Neural crest cell (in vitro differentiated cells): ENCODE measurements at regions not wholly inside any gene's neighbourhood (a gene's known extent, or its start where the extent isn't known, plus 50 kb on each side); places are given as distances from the start of the nearest gene placed in this dataset.
"Not testable (repeated sequence)": the region's sequence is repeated elsewhere in the genome, so short reads cannot be mapped to it uniquely, and the experiment has no call there.

Source experiments
- DNase-seq: peaks from one replicate; pipeline ENCODE4 v3.0.0; 2021; ENCODE audit warnings: low read depth, mixed read lengths, low spot score
- H3K27ac Mint-ChIP-seq: one replicate; pipeline ENCODE4 v1.8.0; 2021; ENCODE audit warnings: mild to moderate bottlenecking, mixed read lengths; ENCODE audit not compliant: unreplicated experiment
- H3K27me3 Mint-ChIP-seq: 2 replicates; pipeline ENCODE4 v1.8.0; 2021; ENCODE audit warnings: low read depth, mild to moderate bottlenecking, mixed read lengths
- H3K36me3 Mint-ChIP-seq: 2 replicates; pipeline ENCODE4 v1.8.0; 2021; ENCODE audit warnings: low read depth, mild to moderate bottlenecking, mixed read lengths
- H3K4me1 Mint-ChIP-seq: 2 replicates; pipeline ENCODE4 v1.8.0; 2021; ENCODE audit warnings: mixed read lengths
- H3K4me3 Mint-ChIP-seq: one replicate; pipeline ENCODE4 v1.8.0; 2021; ENCODE audit warnings: mild to moderate bottlenecking, mixed read lengths
- H3K9me3 Mint-ChIP-seq: 2 replicates; pipeline ENCODE4 v1.8.0; 2021; ENCODE audit warnings: mixed read lengths
- TF ChIP-seq, protein P1 (sequence below): fragments of 200-600 bp; sonication (generic); conservative IDR thresholded peaks from 2 replicates; pipeline ENCODE4 v1.5.0; 2021; ENCODE audit warnings: antibody characterized with exemption, mild to moderate bottlenecking

GRCh38 chr5:1722877-1723276 is 76.8 kb downstream of the MRPL36 start:
- Mint-ChIP-seq H3K4me3 (no peak overlapping the region), H3K27ac (no peak overlapping the region), H3K4me1 (peaks cover 9% of the 10 kb centered on the region), H3K27me3 (peaks cover 17% of the 10 kb centered on the region), H3K36me3 (peaks cover 9% of the 10 kb centered on the region), H3K9me3 (peaks cover 19% of the 10 kb centered on the region)
- no peak for DNase-seq
- TF ChIP-seq, protein P1, sequence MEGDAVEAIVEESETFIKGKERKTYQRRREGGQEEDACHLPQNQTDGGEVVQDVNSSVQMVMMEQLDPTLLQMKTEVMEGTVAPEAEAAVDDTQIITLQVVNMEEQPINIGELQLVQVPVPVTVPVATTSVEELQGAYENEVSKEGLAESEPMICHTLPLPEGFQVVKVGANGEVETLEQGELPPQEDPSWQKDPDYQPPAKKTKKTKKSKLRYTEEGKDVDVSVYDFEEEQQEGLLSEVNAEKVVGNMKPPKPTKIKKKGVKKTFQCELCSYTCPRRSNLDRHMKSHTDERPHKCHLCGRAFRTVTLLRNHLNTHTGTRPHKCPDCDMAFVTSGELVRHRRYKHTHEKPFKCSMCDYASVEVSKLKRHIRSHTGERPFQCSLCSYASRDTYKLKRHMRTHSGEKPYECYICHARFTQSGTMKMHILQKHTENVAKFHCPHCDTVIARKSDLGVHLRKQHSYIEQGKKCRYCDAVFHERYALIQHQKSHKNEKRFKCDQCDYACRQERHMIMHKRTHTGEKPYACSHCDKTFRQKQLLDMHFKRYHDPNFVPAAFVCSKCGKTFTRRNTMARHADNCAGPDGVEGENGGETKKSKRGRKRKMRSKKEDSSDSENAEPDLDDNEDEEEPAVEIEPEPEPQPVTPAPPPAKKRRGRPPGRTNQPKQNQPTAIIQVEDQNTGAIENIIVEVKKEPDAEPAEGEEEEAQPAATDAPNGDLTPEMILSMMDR = no peak

DNA sequence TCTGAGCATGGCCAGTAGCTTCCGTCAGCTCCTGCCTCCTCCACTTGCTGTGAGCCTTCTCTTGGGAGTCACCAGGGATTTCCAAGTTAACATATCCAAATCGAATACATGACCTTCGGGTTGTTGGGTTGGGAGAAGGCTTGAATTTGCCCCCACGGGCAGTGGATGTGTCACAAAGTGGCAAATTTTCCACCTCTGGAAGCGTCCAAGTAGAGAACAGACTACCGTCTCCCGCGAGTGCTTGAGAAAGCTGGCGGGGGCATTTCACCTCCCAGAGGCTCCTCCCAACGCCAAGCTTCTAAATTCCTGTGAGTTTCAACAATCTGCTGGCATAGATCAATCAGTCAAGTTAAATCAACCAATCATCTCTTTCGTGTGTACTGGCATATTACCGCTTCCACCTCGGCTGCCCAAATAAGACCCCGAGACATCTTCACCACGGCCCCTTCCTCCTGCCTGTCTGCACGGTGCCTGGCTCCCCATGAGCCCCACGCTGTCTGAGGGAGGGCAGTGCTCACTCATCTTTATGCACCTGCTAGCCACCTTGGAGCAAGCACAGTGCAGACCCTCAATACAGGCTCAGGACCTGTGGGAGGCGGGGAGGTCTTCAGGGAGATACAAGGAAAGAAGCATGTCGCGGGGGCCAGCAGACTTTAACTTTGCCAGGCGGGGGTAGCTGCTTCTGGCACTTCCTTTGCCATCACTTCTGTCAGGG is 79.1 kb downstream of the MRPL36 start:
- H3K36me3 Mint-ChIP-seq = peaks cover 9% of the 10 kb centered on the region
- TF ChIP-seq, protein P1 = no peak
- no peak overlapping the region for H3K4me3 Mint-ChIP-seq
- no peak for DNase-seq
- peaks cover 21% of the 10 kb centered on the region for H3K9me3 Mint-ChIP-seq
- no peak overlapping the region for H3K27ac Mint-ChIP-seq
- peaks cover 12% of the 10 kb centered on the region for H3K27me3 Mint-ChIP-seq
- H3K4me1 Mint-ChIP-seq = no peaks in the 10 kb centered on the region

DNA sequence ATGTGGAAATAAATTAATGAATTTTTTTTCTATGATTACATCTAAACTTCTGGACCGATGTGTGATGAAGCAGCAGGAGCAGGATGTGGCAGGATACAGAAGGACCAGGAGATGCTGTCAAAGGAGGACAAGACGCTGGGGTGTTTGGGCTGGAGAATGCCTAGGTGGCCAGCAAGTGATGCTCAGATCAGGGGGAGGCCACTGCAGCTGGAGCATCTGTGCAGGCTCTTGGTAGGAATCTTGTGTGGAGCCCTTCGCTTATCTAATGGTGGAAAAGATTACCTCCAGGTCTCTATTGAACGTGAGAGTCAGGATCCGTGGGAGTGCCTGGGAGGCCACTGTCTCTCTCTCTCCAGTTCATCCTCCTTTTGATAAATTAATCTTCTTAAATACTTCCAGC is 79.8 kb downstream of the MRPL36 start:
- Mint-ChIP-seq H3K36me3 (peaks cover 9% of the 10 kb centered on the region), H3K27me3 (peaks cover 12% of the 10 kb centered on the region), H3K4me3 (no peak overlapping the region), H3K4me1 (no peaks in the 10 kb centered on the region), H3K9me3 (peaks cover 21% of the 10 kb centered on the region), H3K27ac (no peak overlapping the region)
- no peak for DNase-seq
- TF ChIP-seq, protein P1 = no peak

DNA sequence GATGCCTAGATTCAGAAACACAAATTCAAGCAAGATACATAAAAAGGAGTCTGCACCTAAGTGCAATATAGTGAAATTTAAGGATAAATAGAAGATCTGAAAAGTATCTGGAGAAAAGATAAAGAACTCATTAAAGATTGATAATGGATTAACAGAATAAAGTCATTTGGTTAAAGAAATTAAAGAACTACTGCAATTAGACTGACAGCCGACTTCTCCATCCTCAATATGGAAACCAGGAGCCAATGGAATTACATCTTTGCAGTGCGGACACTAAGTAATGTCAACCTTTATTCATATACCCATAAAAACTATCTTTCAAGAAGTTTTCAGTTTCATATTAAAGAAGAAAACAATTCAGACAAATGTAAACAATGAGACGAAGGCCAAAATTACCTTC is 81.0 kb downstream of the MRPL36 start:
- H3K4me3 Mint-ChIP-seq = no peak overlapping the region
- DNase-seq = no peak
- H3K9me3 Mint-ChIP-seq = peaks cover 21% of the 10 kb centered on the region
- H3K4me1 Mint-ChIP-seq = no peaks in the 10 kb centered on the region
- peaks cover 9% of the 10 kb centered on the region for H3K36me3 Mint-ChIP-seq
- TF ChIP-seq, protein P1 = no peak
- no peak overlapping the region for H3K27ac Mint-ChIP-seq
- H3K27me3 Mint-ChIP-seq = peaks cover 12% of the 10 kb centered on the region

- not testable (repeated sequence) for H3K27me3 Mint-ChIP-seq, DNase-seq, H3K36me3 Mint-ChIP-seq, H3K27ac Mint-ChIP-seq, H3K9me3 Mint-ChIP-seq
- Mint-ChIP-seq H3K4me1 (peaks cover 18% of the 10 kb centered on the region), H3K4me3 (peak overlapping the region; percentile 75)
These were observed 89.5 kb downstream of the MRPL36 start for GRCh38 chr5:1710091-1710490.

- Mint-ChIP-seq H3K4me3 (peak overlapping the region; percentile 75), H3K27me3 (no peaks in the 10 kb centered on the region), H3K36me3 (no peaks in the 10 kb centered on the region), H3K27ac (no peak overlapping the region), H3K9me3 (no peaks in the 10 kb centered on the region), H3K4me1 (peaks cover 18% of the 10 kb centered on the region)
- no peak for DNase-seq
- TF ChIP-seq, protein P1 = no peak
These were observed 90.3 kb downstream of the MRPL36 start for GRCh38 chr5:1709171-1709803.
